Right atrium auricular region (tissue), 2 donors: ENCODE measurements at regions not wholly inside any gene's neighbourhood (a gene's known extent, or its start where the extent isn't known, plus 50 kb on each side); places are given as distances from the start of the nearest gene placed in this dataset.

Source experiments
- DNase-seq: peaks from one replicate; pipeline ENCODE4 v3.0.0-alpha.2; 2019; ENCODE audit warnings: low spot score
- H3K27ac ChIP-seq, 2 donors: fragments of 200-600 bp; sonication (generic); 1 replicate in 1 of 2; 2 replicates in 1 of 2; pipeline ENCODE4 v1.5.1; 2016 to 2019
- H3K27me3 ChIP-seq, 2 donors: fragments of 200-600 bp; sonication (generic); one replicate each; pipeline versions ENCODE4 v1.5.1 to v1.6.0; 2017 to 2019
- H3K36me3 ChIP-seq: fragments of 200-600 bp; sonication (generic); one replicate; pipeline ENCODE4 v1.5.1; 2016
- H3K4me1 ChIP-seq, 2 donors: fragments of 200-600 bp; sonication (generic); one replicate each; pipeline versions ENCODE4 v1.5.1 to v1.6.0; 2017 to 2019
- H3K4me3 ChIP-seq, 2 donors: fragments of 200-600 bp; sonication (generic); 1 replicate in 1 of 2; 2 replicates in 1 of 2; pipeline ENCODE4 v1.5.1; 2017 to 2019; ENCODE audit warnings: mild to moderate bottlenecking in 1 of 2, moderate library complexity in 1 of 2
- H3K9me3 ChIP-seq, 2 donors: fragments of 200-600 bp; sonication (generic); one replicate each; pipeline ENCODE4 v1.5.1; 2019
- CTCF ChIP-seq, 2 donors: fragments of 200-600 bp; sonication (generic); IDR thresholded peaks; one replicate each; pipeline ENCODE4 v1.5.1; 2019; ENCODE audit warnings: antibody characterized with exemption in 2 of 2

GRCh38 chr3:6249679-6250078 is 611.2 kb upstream of the GRM7 start:
- no peak for TF ChIP-seq CTCF (IDR thresholded peaks at IDR 0.05)
- H3K36me3 ChIP-seq = no peaks in the 10 kb centered on the region
- DNase-seq = no peak
- H3K27me3 ChIP-seq = no peaks in the 10 kb centered on the region
- H3K4me3 ChIP-seq = no peak overlapping the region
- H3K9me3 ChIP-seq = no peaks in the 10 kb centered on the region
- no peak overlapping the region for H3K27ac ChIP-seq
- no peaks in the 10 kb centered on the region for H3K4me1 ChIP-seq

- DNase-seq = no peak
- H3K36me3 ChIP-seq = no peaks in the 10 kb centered on the region
- H3K9me3 ChIP-seq = no peaks in the 10 kb centered on the region
- H3K27me3 ChIP-seq = no peaks in the 10 kb centered on the region
- H3K27ac ChIP-seq = no peak overlapping the region
- no peaks in the 10 kb centered on the region for H3K4me1 ChIP-seq
- TF ChIP-seq CTCF (IDR thresholded peaks at IDR 0.05) = no peak
- H3K4me3 ChIP-seq = no peak overlapping the region
These were observed 610.7 kb upstream of the GRM7 start for GRCh38 chr3:6250167-6250566.

GRCh38 chr3:6251612-6252400 is 609.1 kb upstream of the GRM7 start:
- Histone ChIP-seq H3K9me3 (no peaks in the 10 kb centered on the region), H3K36me3 (no peaks in the 10 kb centered on the region), H3K4me1 (no peaks in the 10 kb centered on the region), H3K4me3 (no peak overlapping the region), H3K27me3 (no peaks in the 10 kb centered on the region), H3K27ac (no peak overlapping the region)
- TF ChIP-seq CTCF (IDR thresholded peaks at IDR 0.05) = no peak
- no peak for DNase-seq

- no peak for TF ChIP-seq CTCF (IDR thresholded peaks at IDR 0.05)
- Histone ChIP-seq H3K27me3 (no peaks in the 10 kb centered on the region), H3K36me3 (no peaks in the 10 kb centered on the region), H3K4me1 (no peaks in the 10 kb centered on the region), H3K9me3 (no peaks in the 10 kb centered on the region), H3K4me3 (no peak overlapping the region), H3K27ac (no peak overlapping the region)
- no peak for DNase-seq
These were observed 606.4 kb upstream of the GRM7 start for GRCh38 chr3:6254490-6254889.

- H3K9me3 ChIP-seq = no peaks in the 10 kb centered on the region
- no peak for TF ChIP-seq CTCF (IDR thresholded peaks at IDR 0.05)
- H3K36me3 ChIP-seq = no peaks in the 10 kb centered on the region
- H3K4me1 ChIP-seq = no peaks in the 10 kb centered on the region
- H3K4me3 ChIP-seq = no peak overlapping the region
- no peaks in the 10 kb centered on the region for H3K27me3 ChIP-seq
- no peak overlapping the region for H3K27ac ChIP-seq
- DNase-seq = no peak
These were observed 605.7 kb upstream of the GRM7 start for GRCh38 chr3:6255229-6255628.
